ENCODE measurements at regions not wholly inside any gene's neighbourhood (a gene's known extent, or its start where the extent isn't known, plus 50 kb on each side); places are given as distances from the start of the nearest gene placed in this dataset.

DNA sequence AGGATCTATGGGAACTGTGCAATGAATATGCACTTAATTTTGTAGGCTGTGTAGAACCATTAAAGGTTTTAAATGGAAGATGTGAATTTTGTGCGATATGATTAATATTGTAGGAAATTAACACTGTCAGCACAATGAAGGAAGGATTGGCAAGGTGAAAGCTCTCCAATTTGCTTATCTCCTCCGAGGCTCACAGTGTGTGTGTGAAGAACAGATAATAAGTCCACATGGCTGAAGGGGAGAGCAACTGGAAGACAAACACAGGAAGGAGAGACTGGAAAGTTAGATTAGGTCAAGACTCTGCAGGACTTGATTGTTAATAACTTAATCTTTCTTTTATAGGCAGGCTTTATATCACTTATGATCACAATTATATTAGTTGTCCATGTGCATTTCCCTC is 269.7 kb upstream of the VRK2 start:
- DNase-seq (ENCODE audit: low read depth in 4 of 4, low spot score in 1 of 4) = no peak

DNA sequence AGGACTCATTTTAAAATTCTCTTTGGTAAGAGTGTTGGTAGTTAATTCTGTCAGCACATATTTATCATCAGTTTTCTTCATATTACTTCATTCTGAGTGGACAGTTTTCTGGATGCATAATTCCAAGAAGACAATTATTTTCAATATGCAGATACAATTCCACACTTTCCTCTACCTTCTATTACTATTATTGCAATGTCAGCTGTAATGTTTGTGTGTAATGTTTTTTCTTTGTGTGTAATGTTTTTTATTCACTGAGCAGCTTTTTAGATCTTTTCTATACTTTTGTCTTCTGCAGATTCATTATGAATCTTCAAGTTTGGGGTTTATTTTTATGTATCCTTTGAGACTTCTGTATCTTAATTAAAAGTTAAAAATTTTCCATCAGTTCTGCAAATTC is 264.0 kb upstream of the VRK2 start:
- DNase-seq (ENCODE audit: low read depth in 4 of 4, low spot score in 1 of 4) = no peak

- no peak for DNase-seq (ENCODE audit: low read depth in 4 of 4, low spot score in 1 of 4)
Observed at GRCh38 chr2:57793310-57793709, 253.3 kb upstream of the VRK2 start.

GRCh38 chr2:57796527-57796926 is 250.1 kb upstream of the VRK2 start:
- no peak for DNase-seq (ENCODE audit: low read depth in 4 of 4, low spot score in 1 of 4)

- DNase-seq (ENCODE audit: low read depth in 4 of 4, low spot score in 1 of 4) = no peak
Observed at GRCh38 chr2:57798346-57798745, 248.3 kb upstream of the VRK2 start.

DNA sequence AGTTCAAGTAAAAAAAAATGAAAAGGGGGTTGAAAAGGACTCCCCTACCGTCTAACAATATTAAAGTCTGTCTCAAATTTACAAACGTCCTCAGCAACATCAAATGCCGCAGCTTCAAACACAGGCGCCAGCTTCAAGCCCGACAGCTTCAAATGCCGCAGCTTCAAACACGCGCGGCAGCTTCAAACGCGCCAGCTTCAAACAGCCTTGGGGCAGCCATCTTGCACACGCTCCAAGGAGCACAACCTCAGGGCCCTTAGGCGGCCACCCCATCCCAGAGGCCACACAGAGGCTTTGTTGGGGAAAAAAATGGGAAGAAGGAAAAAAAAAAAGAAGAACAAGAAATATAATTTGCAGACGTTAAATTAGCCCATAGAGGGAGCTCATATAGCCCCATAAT is 244.4 kb upstream of the VRK2 start:
- DNase-seq (ENCODE audit: low read depth in 4 of 4, low spot score in 1 of 4) = no peak

GRCh38 chr2:57804971-57805370 is 241.6 kb upstream of the VRK2 start:
- DNase-seq (ENCODE audit: low read depth in 4 of 4, low spot score in 1 of 4) = no peak

DNA sequence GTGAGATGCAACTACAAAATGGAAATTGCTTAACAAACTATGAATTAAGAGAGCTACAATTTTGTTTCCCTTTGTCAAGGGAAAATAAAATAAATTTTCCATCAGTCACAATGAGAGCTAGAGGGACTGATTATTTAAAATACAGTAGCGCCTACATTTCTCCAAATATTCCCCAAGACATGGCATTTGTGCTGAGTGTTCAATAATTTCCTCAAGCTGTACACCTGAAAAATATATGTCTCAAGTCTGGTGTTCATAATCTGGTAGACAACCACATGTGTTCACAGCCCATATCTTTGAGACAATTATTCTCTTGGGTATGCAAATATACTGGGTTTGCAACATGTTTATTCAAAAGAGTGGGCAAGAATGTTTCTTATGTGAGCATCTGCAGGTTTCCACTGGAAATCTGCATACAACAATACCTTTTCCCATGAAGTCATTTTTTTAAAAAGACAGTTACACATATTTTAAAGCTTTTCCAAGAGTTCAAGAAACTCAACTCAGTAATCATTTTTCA is 240.1 kb upstream of the VRK2 start:
- DNase-seq (ENCODE audit: low read depth in 4 of 4, low spot score in 1 of 4) = no peak

DNA sequence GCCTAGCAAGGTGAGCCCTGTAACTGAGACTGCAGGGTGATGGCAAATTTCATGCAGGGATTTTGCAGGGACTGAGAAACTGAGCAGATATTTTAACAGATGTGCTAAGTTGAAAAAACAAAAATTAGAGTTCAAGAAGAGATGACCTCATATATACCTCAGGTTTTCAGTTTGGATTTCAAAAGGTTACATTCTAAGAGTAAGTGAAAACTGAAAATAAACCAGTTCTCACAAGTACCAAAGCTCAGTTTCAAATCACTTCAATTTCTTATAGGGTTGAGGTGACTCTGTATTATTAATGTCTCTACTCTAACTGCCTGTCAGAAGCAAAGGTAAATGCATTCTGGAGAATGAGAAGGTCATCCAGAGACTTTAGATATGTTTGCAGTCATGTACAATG is 237.4 kb upstream of the VRK2 start:
- no peak for DNase-seq (ENCODE audit: low read depth in 4 of 4, low spot score in 1 of 4)

DNA sequence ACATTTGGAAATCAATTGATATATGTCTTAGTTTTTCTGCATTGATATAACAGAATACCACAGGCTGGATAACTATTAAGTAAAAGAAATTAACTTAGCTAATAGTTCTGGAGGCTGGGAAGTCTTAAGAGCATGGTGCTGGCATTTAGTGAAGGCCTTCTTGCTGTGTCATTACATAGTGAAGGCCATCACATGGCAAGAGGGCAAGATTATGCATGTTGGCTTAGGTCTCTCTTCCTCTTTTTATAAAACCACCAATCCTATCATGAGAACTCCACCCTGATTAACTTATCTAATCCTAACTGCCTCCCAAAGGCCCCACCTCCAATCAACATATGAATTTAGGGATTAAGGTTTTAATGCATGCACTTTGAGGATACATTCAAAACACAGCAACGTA is 225.5 kb upstream of the VRK2 start:
- no peak for DNase-seq (ENCODE audit: low read depth in 4 of 4, low spot score in 1 of 4)

- DNase-seq (ENCODE audit: low read depth in 4 of 4, low spot score in 1 of 4) = no peak
Observed at GRCh38 chr2:57828221-57828620, 218.4 kb upstream of the VRK2 start.

DNA sequence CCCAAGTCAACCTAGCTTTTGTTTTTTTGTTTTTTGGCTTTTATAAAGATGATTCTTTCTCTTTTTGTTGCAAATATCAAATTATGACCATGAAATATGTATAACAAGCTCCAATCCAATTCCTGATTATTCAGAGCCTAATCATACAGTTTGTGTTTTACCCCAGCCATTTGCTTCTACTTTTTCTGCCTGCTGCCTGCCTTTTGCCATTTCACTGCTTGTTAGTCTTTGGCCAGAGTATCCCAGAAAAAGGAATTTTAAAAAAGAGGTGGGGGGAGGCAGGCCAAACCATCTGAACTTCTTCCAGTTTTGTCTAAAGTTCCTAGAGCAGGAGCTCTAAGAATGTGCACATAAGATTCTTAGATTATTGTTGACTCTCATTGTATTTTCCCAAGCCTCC is 211.9 kb upstream of the VRK2 start:
- DNase-seq (ENCODE audit: low read depth in 4 of 4, low spot score in 1 of 4) = no peak

- DNase-seq (ENCODE audit: low read depth in 4 of 4, low spot score in 1 of 4) = no peak
Observed at GRCh38 chr2:57842531-57842930, 204.1 kb upstream of the VRK2 start.

- DNase-seq (ENCODE audit: low read depth in 4 of 4, low spot score in 1 of 4) = no peak
Observed at GRCh38 chr2:57843158-57843557, 203.4 kb upstream of the VRK2 start.

- no peak for DNase-seq (ENCODE audit: low read depth in 4 of 4, low spot score in 1 of 4)
Observed at GRCh38 chr2:57848723-57849122, 197.9 kb upstream of the VRK2 start.

DNA sequence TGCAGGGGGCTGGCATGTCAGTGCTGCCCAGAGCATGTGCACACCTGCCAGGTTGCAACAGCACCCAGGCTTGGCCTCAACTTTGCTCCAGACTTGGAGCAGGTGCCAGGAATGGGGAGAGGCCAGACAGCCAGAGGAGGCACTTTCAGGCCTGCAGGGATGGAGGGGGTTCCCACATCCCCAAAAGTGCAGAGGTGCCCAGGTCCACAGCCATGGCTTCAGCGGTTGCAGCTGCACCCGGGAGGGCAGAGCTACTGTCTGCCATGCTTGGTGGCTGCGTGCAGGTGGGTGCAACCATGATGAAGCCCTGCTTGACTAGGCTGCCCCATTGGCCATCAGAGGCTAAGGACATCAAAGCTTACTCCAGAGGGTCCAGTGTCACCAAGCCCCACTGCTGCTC is 196.8 kb upstream of the VRK2 start:
- DNase-seq (ENCODE audit: low read depth in 4 of 4, low spot score in 1 of 4) = no peak

DNA sequence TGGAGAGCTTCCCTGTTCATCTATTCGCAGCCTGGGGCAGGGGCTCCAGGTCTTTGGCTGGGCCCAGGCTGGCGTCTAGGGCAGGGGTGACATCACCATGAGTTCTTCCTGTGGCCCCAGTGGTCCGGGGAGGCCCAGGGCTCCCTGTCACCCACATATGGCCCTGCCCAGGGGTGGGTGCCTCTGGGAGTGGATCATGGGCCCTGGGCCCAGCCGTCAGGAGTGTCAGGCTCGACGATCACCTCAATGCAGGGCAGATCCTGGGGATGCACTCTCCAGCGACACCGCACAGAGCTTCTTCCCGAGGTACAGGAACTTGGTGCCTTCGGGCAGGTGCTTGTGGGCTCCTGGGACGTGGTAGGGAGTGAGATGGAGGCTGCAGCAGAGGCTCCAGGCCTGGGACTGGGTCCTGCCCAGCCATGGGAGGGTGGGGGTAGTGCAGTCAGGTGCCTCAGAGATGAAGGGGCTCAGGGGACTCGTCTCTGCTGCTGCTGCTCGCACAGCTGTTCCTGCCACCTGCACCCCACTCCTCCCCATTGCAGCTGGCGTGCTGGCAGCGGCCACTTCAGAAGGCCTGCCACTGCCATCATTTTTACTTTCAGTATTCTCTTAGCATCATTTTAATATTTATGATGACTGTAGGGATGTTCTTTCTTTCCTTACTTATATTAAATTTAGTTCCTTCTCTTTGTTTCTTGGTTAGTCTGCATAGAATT is 196.0 kb upstream of the VRK2 start:
- DNase-seq (ENCODE audit: low read depth in 4 of 4, low spot score in 1 of 4) = no peak

DNA sequence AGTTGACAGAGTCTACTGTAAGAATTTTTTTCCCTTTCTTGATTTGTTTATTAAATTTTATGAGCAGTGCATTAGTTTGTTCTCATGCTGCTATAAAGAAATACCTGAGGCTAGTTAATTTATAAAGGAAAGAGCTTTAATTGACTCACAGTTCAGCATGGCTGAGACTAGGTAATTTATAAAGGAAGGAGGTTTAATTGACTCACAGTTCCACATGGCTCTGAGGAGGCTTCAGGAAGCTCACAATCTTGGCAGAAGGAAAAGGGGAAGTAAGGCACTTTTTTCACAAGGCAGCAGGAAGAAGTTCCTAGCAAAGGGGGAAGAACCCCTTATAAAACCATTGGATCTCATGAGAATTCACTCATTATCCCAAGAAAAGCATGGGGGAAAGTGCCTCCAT is 191.4 kb upstream of the VRK2 start:
- no peak for DNase-seq (ENCODE audit: low read depth in 4 of 4, low spot score in 1 of 4)

- DNase-seq (ENCODE audit: low read depth in 4 of 4, low spot score in 1 of 4) = no peak
Observed at GRCh38 chr2:57859755-57860154, 186.9 kb upstream of the VRK2 start.

DNA sequence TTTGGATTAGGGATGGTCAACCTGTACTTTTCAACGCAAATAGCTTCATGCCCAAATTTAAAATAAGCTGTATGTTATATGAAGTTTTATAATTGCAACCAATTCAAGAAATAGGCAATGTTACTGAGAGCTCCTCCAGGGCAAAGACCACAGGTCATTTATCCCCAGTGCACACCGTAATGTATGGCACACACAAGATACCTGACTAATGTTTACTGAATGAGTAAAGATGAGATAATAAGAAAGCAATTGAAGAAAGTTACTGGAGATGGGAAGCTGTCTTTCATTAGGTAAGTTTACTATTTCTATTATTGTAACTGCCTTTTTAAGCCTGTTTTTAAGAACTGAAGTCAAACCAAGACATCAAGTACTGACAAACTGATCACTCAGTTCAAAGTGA is 184.5 kb upstream of the VRK2 start:
- no peak for DNase-seq (ENCODE audit: low read depth in 4 of 4, low spot score in 1 of 4)

DNA sequence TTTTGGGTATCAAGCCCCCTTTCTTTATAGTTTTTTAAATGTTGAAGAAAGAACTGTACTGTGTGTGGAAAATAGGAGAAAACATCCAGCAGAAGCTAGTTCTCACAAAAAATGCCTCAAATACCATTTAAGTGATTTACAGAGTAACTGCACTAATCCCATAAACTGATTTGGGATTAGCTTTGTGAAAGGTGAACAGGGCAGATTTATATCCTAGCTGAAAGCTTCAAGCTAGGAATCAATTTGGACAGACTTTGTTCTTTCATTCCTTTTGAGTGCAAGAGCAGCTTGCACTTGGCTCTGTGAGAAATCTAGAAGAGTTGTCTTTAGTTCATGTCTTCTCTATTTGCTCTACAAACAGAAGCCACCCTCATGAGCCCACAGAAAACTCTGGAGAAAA is 183.9 kb upstream of the VRK2 start:
- no peak for DNase-seq (ENCODE audit: low read depth in 4 of 4, low spot score in 1 of 4)

GRCh38 chr2:57864926-57865325 is 181.7 kb upstream of the VRK2 start:
- DNase-seq (ENCODE audit: low read depth in 4 of 4, low spot score in 1 of 4) = no peak

DNA sequence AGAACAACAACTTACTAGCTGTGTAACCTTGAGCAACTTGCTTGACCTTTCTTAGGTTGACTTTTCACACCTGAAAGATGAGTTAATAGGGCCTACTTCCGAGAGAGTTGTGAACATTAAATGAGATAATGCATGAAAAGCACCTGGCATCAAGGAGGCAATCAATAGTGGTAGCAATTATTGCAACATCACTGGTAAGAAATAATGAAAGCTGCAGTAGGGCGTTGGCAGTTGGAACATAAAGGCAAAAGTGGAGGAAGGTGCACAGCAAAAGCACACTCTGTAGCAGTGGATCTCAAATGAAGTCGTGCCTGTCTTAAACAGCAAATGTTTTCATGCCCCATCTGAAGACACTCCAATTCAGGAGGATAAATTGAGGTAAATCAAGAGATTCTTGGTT is 178.9 kb upstream of the VRK2 start:
- DNase-seq (ENCODE audit: low read depth in 4 of 4, low spot score in 1 of 4) = no peak

Data from stimulated activated CD4-positive, alpha-beta T cell treated with anti-CD3 and anti-CD28 coated beads, Interleukin-1b, Interleukin-23, amount 100 ng/mL, for 24 hours (primary cell).